ENCODE measurements at regions not wholly inside any gene's neighbourhood (a gene's known extent, or its start where the extent isn't known, plus 50 kb on each side); places are given as distances from the start of the nearest gene placed in this dataset.
A peak's percentile ranks its signal among the peaks of the same experiment; 100 is the strongest.
"Not testable (repeated sequence)": the region's sequence is repeated elsewhere in the genome, so short reads cannot be mapped to it uniquely, and the experiment has no call there.

- not testable (repeated sequence) for DNase-seq
These were observed 85.1 kb upstream of the MAP4 start for GRCh38 chr3:48101301-48101650.

GRCh38 chr3:48092270-48092669 lies 76.1 kb upstream of the MAP4 start:
- no peak for DNase-seq

DNA sequence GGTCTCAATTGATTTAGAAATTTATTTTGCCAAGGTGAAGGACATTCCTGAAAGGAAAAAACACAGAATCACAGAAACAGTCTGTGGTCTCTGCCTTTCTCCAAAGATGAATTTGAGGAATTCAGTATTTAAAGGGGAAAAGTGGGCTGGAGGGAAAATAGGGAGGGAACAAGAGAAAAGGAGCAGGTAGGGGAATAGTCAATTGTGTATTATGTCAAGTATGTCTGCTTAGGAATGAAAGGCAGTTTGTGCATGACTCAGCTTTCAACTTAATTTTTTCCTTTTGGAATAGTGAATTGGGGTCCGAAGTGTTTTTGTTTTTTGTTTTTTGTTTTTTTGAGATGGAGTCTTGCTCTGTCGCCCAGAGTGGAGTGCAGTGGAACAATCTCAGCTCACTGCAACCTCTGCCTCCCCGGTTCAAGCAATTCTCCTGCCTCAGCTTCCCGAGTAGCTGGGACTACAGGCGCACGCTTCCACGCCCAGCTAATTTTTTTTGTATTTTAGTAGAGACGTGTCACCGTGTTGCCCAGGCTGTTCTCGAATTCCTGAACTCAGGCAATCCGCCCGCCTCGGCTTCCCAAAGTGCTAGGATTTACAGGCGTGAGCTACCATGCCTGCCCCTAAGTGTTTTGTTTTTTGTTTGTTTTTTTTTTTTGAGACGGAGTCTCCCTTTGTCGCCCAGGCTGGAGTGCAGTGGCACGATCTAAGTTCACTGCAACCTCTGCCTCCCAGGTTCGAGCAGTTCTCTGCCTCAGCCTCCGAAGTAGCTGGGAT lies 74.1 kb upstream of the MAP4 start:
- peak; percentile 12 for DNase-seq

GRCh38 chr3:48088749-48089466 lies 72.7 kb upstream of the MAP4 start:
- DNase-seq: peak; percentile 98

DNA sequence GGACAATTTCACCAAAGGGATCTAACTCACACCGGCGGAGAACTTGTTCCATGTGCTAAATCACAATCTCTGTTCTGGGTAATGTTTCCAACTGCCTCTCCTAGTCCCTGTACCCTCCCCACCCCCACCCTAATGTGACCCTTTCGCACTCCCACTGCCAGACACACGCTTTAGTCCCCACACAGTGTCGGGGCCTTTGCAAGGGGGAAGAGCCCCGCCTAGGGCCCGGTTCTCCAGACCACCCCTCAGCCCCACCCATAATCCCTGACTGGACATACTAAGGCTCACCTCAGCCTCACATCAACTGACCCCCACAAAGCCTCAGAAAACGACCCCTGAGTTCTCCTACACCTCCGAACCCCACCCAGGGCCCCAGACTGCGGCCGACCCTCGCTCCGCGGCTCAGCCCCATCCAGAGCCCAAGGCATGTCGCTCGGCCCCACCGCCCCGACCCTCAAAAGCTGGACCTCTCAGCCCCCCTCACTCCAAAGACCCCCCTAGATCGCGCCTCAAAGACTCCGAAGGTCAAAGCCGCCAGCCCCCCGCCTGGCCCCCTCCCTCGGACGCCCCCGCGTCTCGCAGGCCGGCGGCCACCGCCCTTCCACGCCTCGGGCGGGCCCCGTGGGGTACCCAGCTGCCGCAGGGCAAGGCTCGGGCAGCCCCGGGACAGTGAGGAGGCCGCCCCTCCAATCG lies 72.0 kb upstream of the MAP4 start:
- DNase-seq: peak; percentile 51

GRCh38 chr3:48086705-48087104 lies 70.5 kb upstream of the MAP4 start:
- peak; percentile 85 for DNase-seq

DNA sequence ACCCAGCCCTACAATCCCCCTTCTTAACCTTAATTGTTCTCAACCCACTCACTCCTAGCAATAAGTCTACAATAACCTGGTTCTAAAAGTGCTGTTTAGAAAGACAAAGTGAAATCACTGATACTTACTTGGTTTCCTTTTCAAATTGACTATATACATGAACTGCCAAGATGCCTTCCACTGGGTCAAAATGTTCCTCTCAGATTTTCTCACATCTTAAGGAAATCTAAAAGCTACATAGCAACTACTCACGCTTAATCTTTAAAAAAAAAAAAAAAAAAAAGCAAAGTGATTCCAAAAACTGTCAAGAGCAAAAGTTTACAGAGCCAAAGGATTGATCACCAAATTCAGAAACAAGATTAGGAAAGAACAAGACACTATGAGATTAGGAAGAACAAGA lies 68.7 kb upstream of the MAP4 start:
- no peak for DNase-seq

GRCh38 chr3:48084170-48084569 lies 68.0 kb upstream of the MAP4 start:
- no peak for DNase-seq

GRCh38 chr3:48082580-48083184 lies 66.5 kb upstream of the MAP4 start:
- DNase-seq: no peak

GRCh38 chr3:48077815-48078214 lies 61.6 kb upstream of the MAP4 start:
- peak; percentile 85 for DNase-seq

DNA sequence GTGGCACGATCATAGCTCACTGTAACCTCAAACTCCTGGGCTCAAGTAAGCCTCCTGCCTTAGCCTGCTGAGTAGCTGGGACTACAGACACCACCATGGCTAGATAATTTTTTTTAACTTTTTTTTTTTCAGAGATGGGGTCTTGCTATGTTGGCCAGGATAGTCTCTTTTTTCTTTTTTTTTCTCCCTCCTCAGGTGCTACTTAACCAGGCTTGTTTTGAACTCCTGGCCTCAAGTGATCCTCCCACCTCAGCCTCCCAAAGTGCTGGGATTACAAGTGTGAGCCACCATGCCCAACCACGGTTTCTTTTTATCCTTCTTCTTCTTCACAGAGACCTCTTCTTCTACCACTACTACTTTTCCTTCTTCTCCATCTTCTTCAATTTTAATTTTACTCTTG lies 53.8 kb upstream of the MAP4 start:
- DNase-seq: no peak

DNA sequence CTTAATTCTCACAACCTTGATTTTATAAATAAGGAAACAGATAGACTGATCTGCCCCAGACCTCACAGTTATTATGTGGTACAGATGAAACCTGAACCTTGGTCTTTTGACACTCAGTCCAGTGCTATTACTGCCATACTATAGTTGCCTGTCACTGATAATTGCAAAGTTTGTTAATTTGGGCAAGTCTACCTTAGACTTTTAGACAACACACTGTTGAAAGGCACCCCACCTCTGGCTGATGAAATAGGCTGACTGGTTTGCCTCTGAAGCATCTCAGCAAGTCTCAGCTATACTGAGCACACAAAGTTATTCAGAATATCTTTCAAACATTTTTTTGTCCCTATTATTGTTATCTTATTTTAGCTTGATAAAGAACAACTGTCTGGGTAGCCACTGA lies 53.1 kb upstream of the MAP4 start:
- DNase-seq: peak; percentile 27

DNA sequence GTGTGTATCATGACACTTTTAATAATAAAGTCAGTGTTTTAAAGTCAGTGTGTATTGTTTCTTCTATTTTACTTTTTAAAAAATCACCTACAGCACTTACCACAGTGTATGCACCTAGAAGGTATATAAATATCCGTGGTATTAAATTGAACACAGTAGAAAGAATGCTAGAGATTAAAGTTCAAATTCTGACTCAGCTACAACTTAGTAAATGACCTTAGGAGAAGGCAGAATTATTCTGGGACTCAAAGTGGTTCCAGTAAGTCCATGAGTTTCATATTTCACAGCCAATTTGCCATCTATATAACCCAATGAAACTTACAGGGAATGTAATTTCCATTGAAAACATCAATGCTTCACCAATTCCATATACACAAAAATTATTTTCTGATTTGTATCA lies 52.7 kb upstream of the MAP4 start:
- no peak for DNase-seq

GRCh38 chr3:48068320-48068719 lies 52.1 kb upstream of the MAP4 start:
- not testable (repeated sequence) for DNase-seq

GRCh38 chr3:48067271-48067670 lies 51.1 kb upstream of the MAP4 start:
- no peak for DNase-seq
